Mammary epithelial cell (primary cell): ENCODE measurements at regions not wholly inside any gene's neighbourhood (a gene's known extent, or its start where the extent isn't known, plus 50 kb on each side); places are given as distances from the start of the nearest gene placed in this dataset.

Experiments used
- EZH2 ChIP-seq: IDR thresholded peaks from 2 replicates; pipeline ENCODE4 v1.6.1; 2012; ENCODE audit warnings: low read length, inconsistent platforms, borderline replicate concordance
- TF ChIP-seq, protein P1 (sequence below), 2 donors: IDR thresholded peaks in 1 of 2; conservative IDR thresholded peaks in 1 of 2; 2 replicates each; pipeline ENCODE4 v1.5.1; 2011 to 2012; ENCODE audit warnings: inconsistent platforms in 2 of 2, low read length in 2 of 2, mild to moderate bottlenecking in 2 of 2, control low read depth in 1 of 2, low read depth in 1 of 2; ENCODE audit not compliant: insufficient read depth in 1 of 2; ENCODE audit errors: extremely low read depth in 1 of 2

DNA sequence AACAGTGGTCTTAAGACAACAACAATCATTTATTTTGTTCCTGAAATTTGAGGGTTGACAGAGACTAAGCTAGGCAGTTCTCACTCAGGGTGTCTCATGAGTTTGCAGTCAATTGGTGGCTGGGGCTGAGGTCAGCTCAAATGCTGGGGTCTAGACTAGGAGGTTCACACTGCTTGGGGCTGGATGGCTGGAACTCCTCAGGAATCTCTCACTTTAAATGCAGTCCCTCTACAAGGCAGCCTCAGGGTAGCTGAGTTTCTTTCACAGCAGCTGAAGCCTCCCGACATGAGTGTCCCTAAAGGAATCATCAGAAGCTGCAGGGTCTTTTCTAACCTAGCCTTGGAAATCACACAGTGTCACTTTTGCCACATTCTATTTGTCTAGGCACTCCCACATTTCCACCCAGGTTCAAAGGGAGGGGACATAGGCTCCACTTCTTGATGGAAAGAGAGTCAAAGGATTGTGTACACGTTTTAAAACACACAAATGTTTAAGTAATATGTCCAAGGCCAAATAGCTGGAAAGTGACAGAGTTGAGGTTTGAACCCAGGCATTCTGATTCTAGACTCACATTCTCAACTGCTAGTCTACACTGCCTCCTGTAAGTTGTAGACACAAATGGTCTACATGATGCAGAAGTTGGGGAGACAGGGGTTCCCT lies 133.8 kb downstream of the ZFP36L2 start:
- TF ChIP-seq, protein P1, sequence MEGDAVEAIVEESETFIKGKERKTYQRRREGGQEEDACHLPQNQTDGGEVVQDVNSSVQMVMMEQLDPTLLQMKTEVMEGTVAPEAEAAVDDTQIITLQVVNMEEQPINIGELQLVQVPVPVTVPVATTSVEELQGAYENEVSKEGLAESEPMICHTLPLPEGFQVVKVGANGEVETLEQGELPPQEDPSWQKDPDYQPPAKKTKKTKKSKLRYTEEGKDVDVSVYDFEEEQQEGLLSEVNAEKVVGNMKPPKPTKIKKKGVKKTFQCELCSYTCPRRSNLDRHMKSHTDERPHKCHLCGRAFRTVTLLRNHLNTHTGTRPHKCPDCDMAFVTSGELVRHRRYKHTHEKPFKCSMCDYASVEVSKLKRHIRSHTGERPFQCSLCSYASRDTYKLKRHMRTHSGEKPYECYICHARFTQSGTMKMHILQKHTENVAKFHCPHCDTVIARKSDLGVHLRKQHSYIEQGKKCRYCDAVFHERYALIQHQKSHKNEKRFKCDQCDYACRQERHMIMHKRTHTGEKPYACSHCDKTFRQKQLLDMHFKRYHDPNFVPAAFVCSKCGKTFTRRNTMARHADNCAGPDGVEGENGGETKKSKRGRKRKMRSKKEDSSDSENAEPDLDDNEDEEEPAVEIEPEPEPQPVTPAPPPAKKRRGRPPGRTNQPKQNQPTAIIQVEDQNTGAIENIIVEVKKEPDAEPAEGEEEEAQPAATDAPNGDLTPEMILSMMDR (conservative IDR thresholded peaks at IDR 0.05 in 1 of 2, IDR thresholded peaks at IDR 0.05 in 1 of 2; ENCODE audit: extremely low read depth in 1 of 2, insufficient read depth in 1 of 2, low read depth in 1 of 2, low read length in 2 of 2): no peak
- TF ChIP-seq EZH2: no peak
